HUES48 (cell line): ENCODE measurements at regions not wholly inside any gene's neighbourhood (a gene's known extent, or its start where the extent isn't known, plus 50 kb on each side); places are given as distances from the start of the nearest gene placed in this dataset.

ENCODE experiments used
- H3K27ac ChIP-seq: one replicate; pipeline ENCODE4 v1.7.0; 2013; ENCODE audit warnings: low read depth, low read length, inconsistent platforms
- H3K27me3 ChIP-seq: 2 replicates; pipeline ENCODE4 v1.6.1; 2013; ENCODE audit warnings: mild to moderate bottlenecking, low read length; ENCODE audit not compliant: control insufficient read depth, insufficient read depth
- H3K36me3 ChIP-seq: 2 replicates; pipeline ENCODE4 v1.6.1; 2013; ENCODE audit warnings: low read length; ENCODE audit not compliant: control insufficient read depth, insufficient read depth
- H3K4me1 ChIP-seq: 2 replicates; pipeline ENCODE4 v1.6.1; 2013; ENCODE audit warnings: mild to moderate bottlenecking, low read length; ENCODE audit not compliant: control insufficient read depth, insufficient read depth
- H3K4me3 ChIP-seq: 2 replicates; pipeline ENCODE4 v1.5.1; 2013; ENCODE audit warnings: mild to moderate bottlenecking, low read depth, low read length
- H3K9ac ChIP-seq: 2 replicates; pipeline ENCODE4 v1.6.1; 2013; ENCODE audit warnings: mild to moderate bottlenecking, low read depth, low read length, moderate library complexity
- H3K9me3 ChIP-seq: 2 replicates; pipeline ENCODE4 v1.6.1; 2013; ENCODE audit warnings: low read length; ENCODE audit not compliant: control insufficient read depth, insufficient read depth

DNA sequence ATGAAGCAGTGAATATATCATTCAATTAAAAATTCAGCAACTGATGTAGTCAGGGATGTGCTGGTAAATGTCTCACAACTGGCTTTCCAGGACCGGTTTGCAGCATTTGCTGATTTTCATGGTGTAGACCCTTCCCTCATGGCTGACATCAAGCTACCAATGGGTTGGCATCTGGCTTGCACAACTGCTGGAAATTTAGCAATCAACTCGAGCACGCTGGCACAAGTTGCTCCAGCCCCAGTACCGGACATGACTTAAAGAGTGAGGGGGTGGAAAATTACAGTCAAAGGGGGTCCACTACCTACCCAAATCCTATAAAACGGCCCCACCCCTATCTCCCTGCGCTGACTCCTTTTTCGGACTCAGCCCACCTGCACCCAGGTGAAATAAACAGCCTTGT lies 198.4 kb upstream of the NRP1 start:
- Histone ChIP-seq H3K4me1 (peaks cover 23% of the 10 kb centered on the region), H3K27ac (no peak overlapping the region), H3K9ac (no peak overlapping the region), H3K36me3 (no peaks in the 10 kb centered on the region), H3K9me3 (no peaks in the 10 kb centered on the region), H3K4me3 (no peak overlapping the region), H3K27me3 (no peaks in the 10 kb centered on the region)

DNA sequence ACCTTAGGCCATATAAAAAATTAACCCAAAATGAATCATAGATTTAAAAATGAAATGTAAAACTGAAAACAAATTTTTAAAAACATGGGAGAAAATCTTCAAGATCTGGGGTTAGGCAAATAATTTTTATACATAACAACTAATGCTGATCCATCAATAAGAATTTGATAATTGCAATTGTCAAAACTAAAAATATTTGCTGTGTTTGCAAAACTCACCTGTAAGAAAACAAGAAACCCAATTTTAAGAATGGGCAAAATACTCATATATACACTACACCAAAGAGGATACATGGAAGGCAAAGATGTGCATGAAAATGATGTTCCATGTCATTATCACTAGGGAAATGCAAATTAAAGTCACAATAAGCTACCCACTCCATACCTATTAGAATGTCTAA lies 194.8 kb upstream of the NRP1 start:
- Histone ChIP-seq H3K4me3 (no peak overlapping the region), H3K27me3 (no peaks in the 10 kb centered on the region), H3K9ac (no peak overlapping the region), H3K9me3 (no peaks in the 10 kb centered on the region), H3K36me3 (no peaks in the 10 kb centered on the region), H3K27ac (no peak overlapping the region), H3K4me1 (peaks cover 13% of the 10 kb centered on the region)

DNA sequence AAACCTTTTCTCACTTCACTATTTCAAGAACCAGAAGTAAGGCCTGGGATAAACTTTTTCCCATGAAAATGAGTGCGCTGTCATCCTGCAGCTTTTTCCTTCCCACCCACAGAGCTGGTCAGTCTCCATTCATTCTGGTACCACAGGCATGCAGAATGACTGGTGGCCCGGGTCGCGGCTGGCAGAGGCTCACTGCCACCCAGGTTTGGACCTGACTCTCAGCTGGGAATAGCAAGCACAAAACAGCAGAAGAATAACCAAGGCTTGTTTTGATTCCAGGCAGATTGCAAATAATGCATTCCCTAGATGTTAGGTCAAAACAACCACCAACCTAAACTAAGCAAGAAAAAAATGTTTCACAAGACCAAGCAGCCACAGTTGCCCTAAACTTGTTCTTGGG lies 190.5 kb upstream of the NRP1 start:
- no peaks in the 10 kb centered on the region for H3K27me3 ChIP-seq
- peaks cover 5% of the 10 kb centered on the region for H3K4me1 ChIP-seq
- H3K27ac ChIP-seq = no peak overlapping the region
- H3K9ac ChIP-seq = no peak overlapping the region
- H3K9me3 ChIP-seq = no peaks in the 10 kb centered on the region
- no peaks in the 10 kb centered on the region for H3K36me3 ChIP-seq
- H3K4me3 ChIP-seq = no peak overlapping the region

DNA sequence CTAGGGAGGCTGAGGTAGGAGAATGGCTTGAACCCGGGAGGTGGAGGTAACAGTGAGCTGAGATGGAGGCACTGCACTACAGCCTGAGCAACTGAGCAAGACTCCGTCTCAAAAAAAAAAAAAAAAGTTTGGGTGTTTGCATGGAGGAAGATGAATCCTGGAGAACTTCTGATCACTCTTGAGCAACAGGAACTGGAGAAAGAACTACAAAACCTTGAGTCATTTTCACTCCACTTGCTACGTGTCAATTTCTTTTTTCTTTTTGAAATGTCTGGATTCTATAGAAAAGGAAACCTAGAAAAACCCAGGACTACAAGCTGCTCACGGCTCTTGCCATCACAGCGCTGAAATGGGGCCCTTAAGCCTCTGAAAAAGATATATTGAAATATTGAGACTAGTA lies 189.6 kb upstream of the NRP1 start:
- Histone ChIP-seq H3K4me3 (no peak overlapping the region), H3K9me3 (no peaks in the 10 kb centered on the region), H3K36me3 (no peaks in the 10 kb centered on the region), H3K9ac (no peak overlapping the region), H3K27me3 (no peaks in the 10 kb centered on the region), H3K4me1 (peaks cover 15% of the 10 kb centered on the region), H3K27ac (no peak overlapping the region)

DNA sequence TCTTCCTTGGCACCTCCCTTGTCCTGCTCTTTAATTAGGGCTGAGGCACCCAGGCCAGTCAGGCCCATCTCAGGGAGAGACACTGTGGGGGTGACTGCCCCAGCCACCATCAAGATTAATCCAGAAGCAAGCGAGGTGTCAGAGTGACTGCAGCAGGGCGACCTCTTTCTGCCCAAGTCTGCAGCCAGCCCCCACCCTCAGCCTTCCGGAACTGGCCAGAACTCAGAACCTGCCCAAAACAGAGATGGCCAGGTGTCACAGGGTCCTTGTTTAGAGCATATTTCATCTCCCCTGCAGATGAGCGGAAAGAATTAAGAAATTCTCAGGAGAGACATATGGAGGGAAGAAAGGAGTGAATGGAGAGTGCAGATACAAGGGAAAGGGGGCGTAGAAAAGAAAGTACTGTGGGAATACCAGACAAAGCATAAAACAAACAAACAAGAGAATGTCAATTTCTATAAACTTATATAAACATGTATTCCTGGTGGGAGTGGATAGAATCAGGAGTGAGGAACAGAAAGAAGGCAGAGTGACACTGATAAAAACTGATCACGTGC lies 188.8 kb upstream of the NRP1 start:
- H3K9me3 ChIP-seq = no peaks in the 10 kb centered on the region
- no peak overlapping the region for H3K4me3 ChIP-seq
- no peaks in the 10 kb centered on the region; the same call in 1 of the 2 replicates for H3K27me3 ChIP-seq
- H3K4me1 ChIP-seq = peaks cover 20% of the 10 kb centered on the region
- no peaks in the 10 kb centered on the region for H3K36me3 ChIP-seq
- no peak overlapping the region for H3K27ac ChIP-seq
- H3K9ac ChIP-seq = no peak overlapping the region

DNA sequence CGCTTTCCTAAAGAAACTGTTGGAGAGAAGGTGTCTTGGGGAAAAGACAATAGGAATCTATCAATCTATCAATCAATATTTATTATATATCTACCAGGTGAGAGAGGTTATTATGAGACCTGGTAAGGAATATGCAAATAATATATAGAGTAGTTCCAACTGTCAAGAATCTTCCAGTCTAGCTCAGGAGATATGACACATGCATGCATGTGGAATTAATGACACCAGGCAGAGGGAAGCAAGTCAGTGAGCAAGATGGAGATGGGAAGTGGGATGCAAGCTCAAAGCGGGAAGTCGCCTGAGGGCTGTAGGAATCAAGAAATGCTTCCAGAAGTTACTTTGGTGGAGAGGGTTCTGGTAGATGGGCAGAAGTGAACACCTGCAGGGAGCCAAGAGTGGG lies 187.4 kb upstream of the NRP1 start:
- no peaks in the 10 kb centered on the region for H3K9me3 ChIP-seq
- H3K9ac ChIP-seq = no peak overlapping the region
- no peak overlapping the region for H3K4me3 ChIP-seq
- no peaks in the 10 kb centered on the region for H3K36me3 ChIP-seq
- H3K27me3 ChIP-seq = no peaks in the 10 kb centered on the region; the same call in 1 of the 2 replicates
- H3K27ac ChIP-seq = no peak overlapping the region
- peaks cover 20% of the 10 kb centered on the region for H3K4me1 ChIP-seq

DNA sequence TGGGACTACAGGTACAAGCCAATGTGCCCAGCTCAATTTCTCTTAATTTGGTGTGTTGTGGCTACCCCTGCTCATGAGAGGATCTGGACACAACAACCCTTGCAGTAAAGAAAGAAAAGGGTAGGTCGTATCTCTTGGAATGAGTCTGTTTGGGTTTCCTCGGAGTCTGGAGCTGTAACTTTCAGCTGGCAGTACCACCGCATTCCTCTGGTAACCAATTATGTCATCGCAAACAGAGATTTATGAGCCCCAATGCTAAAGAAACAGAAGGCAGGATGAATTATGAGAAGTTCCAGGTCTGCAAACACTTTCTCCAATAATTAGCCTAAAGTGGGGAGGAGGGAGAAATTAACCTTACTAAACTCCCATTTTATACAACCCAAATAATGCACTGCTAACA lies 186.6 kb upstream of the NRP1 start:
- no peaks in the 10 kb centered on the region for H3K9me3 ChIP-seq
- no peaks in the 10 kb centered on the region; the same call in 1 of the 2 replicates for H3K27me3 ChIP-seq
- no peak overlapping the region for H3K9ac ChIP-seq
- no peak overlapping the region for H3K27ac ChIP-seq
- peaks cover 20% of the 10 kb centered on the region for H3K4me1 ChIP-seq
- no peak overlapping the region for H3K4me3 ChIP-seq
- H3K36me3 ChIP-seq = no peaks in the 10 kb centered on the region

DNA sequence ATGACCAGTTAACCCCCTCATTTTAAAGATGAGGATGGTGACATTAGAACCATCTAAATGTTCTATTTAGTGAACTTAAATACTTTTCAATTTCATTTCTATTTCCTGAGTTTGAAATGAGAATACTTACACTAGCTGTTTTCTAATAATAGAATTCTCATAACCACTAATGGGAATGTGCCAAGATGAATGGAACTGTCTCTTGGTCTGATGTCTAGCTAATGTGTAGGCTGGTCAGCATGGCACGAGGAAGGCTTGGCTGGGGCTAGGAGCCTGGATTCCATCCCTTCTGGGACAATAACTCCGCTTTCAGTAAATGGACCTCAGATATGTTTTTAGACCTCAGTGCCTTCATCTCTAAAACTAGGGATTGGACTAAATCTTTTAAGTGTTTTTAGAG lies 185.8 kb upstream of the NRP1 start:
- Histone ChIP-seq H3K27ac (no peak overlapping the region), H3K4me1 (peaks cover 20% of the 10 kb centered on the region), H3K4me3 (no peak overlapping the region), H3K9ac (no peak overlapping the region), H3K36me3 (no peaks in the 10 kb centered on the region), H3K9me3 (no peaks in the 10 kb centered on the region), H3K27me3 (no peaks in the 10 kb centered on the region; the same call in 1 of the 2 replicates)

DNA sequence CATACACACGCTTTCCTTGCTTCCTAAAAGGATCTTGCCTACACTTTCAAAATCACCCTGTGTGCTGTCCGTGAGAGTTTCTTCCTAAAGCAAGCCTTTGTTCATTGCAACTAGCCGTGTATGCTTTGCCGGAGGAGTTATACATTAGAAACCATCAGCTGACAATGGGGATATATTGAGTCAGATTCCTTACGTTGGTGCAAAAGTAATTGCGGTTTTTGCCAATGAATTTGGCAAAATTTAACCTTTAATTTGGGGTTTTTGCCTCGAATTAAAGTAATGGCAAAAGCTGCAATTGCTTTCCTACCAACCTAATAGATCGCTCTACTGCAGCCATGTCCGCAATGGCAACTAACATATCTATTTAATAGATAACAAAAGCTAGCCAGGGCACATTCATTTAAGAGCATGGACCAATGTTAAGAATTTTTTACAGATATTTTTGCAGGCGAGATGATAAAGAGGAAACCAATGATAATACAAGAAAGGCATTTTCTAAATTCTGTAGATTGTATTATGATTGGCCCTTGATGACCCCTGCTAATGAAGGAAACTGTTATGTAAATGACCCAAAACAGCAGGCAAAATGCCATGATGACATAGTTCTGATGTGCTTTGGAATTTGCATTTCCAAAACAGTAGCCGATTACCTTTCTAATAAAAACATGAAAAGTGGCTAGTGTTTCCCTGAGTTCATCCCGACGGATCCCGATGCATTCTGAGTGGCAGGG lies 184.8 kb upstream of the NRP1 start:
- H3K4me1 ChIP-seq = peaks cover 20% of the 10 kb centered on the region
- no peaks in the 10 kb centered on the region for H3K9me3 ChIP-seq
- no peaks in the 10 kb centered on the region; the same call in 1 of the 2 replicates for H3K27me3 ChIP-seq
- peak overlapping the region; percentile 24; the same call in 1 of the 2 replicates for H3K4me3 ChIP-seq
- H3K9ac ChIP-seq = no peak overlapping the region; the same call in 1 of the 2 replicates
- H3K27ac ChIP-seq = peak overlapping the region; percentile 78
- no peaks in the 10 kb centered on the region for H3K36me3 ChIP-seq

DNA sequence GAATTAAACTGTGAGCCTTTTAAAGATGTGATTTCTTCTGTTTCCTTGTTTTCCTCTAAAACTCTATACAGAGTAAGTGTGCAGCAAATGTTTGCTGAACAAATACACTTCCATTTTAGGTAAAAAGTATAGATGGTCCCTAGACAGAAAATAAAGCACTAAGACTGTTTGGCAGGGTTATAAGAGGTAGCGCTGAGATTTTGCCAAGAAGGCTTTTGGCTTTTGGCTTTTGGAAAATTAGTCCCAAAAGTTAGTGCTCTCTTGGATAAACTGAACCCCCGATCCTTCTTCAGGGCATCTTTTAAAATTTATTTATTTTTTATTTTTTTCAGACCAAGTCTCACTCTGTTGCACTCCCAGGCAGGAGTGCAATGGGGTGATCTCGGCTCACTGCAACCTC lies 175.7 kb upstream of the NRP1 start:
- Histone ChIP-seq H3K4me3 (no peak overlapping the region), H3K36me3 (no peaks in the 10 kb centered on the region), H3K27ac (no peak overlapping the region), H3K9ac (no peak overlapping the region), H3K27me3 (no peaks in the 10 kb centered on the region), H3K9me3 (no peaks in the 10 kb centered on the region), H3K4me1 (peaks cover 11% of the 10 kb centered on the region)

DNA sequence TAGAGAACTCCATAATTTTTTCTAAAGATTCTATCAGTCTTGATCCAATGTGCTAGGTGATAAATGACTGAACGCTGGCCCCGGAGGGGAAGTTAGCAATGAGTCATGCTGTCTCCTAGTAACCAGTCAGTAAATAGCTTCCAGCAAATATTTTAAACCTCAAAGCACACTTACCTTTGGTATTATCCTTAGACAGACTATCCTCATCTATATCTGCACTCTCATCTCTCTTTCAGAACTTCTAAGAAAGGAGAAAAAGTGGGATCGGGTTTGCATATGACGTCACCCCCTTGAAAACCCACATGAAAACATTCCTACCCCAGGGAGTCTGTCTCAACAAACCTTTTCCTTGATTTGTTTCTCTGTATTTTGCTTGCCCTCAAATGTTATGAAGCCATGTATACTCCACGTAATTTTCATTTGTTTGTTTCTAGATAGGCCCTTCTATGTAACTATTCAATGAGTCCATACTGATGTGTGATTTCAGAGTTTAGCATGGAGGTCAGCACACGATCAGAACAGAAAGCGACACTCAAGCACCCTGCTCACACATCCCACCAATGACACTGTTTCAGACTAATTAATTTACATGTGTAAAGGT lies 174.9 kb upstream of the NRP1 start:
- no peaks in the 10 kb centered on the region for H3K9me3 ChIP-seq
- no peak overlapping the region for H3K4me3 ChIP-seq
- no peaks in the 10 kb centered on the region for H3K36me3 ChIP-seq
- peaks cover 11% of the 10 kb centered on the region for H3K4me1 ChIP-seq
- no peaks in the 10 kb centered on the region for H3K27me3 ChIP-seq
- H3K9ac ChIP-seq = no peak overlapping the region
- peak overlapping the region; percentile 40 for H3K27ac ChIP-seq
